GM12874 (cell line): ENCODE measurements at regions not wholly inside any gene's neighbourhood (a gene's known extent, or its start where the extent isn't known, plus 50 kb on each side); places are given as distances from the start of the nearest gene placed in this dataset.

Experiments
- CTCF ChIP-seq: IDR thresholded peaks from 2 replicates; pipeline ENCODE4 v1.5.1; 2011; ENCODE audit warnings: low read depth, mild to moderate bottlenecking, control low read depth, low read length, moderate library complexity; ENCODE audit not compliant: insufficient read depth

GRCh38 chr14:26870722-26871617, 273.1 kb upstream of the NOVA1 start:
- TF ChIP-seq CTCF: no peak

- TF ChIP-seq CTCF: no peak
Measured at GRCh38 chr14:26872515-26873361, 274.9 kb upstream of the NOVA1 start.

GRCh38 chr14:26873362-26873960, 275.6 kb upstream of the NOVA1 start:
- no peak for TF ChIP-seq CTCF

GRCh38 chr14:26887847-26888246, 290.0 kb upstream of the NOVA1 start:
- TF ChIP-seq CTCF: no peak

- no peak for TF ChIP-seq CTCF
Measured at GRCh38 chr14:26888592-26888991, 290.8 kb upstream of the NOVA1 start.

- no peak for TF ChIP-seq CTCF
Measured at GRCh38 chr14:26896447-26896846, 298.6 kb upstream of the NOVA1 start.

GRCh38 chr14:26897196-26897595, 299.4 kb upstream of the NOVA1 start:
- no peak for TF ChIP-seq CTCF
